H1 (cell line): ENCODE measurements at regions not wholly inside any gene's neighbourhood (a gene's known extent, or its start where the extent isn't known, plus 50 kb on each side); places are given as distances from the start of the nearest gene placed in this dataset.

Experiments used
- CTCF ChIA-PET: fragments of 300-600 bp; sonication (Branson Sonifier 250); formaldehyde crosslinking; loops from one replicate; lab custom pipeline; 2021; ENCODE audit not compliant: partially characterized antibody; lab: Charles Lee
- POLR2A ChIA-PET: fragments of 300-600 bp; sonication (Branson Sonifier 250); formaldehyde crosslinking; loops from one replicate; lab custom pipeline; 2021; ENCODE audit warnings: inconsistent platforms; ENCODE audit not compliant: partially characterized antibody; lab: Charles Lee
- DNase-seq, 2 experiments: peaks; one replicate each; pipeline versions ENCODE4 v3.0.0 to v3.0.0-alpha.2; 2010 to 2022; ENCODE audit warnings: low spot score in 2 of 2, low read depth in 1 of 2, mixed read lengths in 1 of 2
- FAIRE-seq: peaks from 2 replicates; lab custom pipeline; 2011; peaks lifted over from hg19 to GRCh38; lab: Jason Lieb, UNC
- H2AFZ ChIP-seq: 2 replicates; pipeline ENCODE4 v1.8.1; 2012; ENCODE audit warnings: low read length, inconsistent platforms
- H2AK5ac ChIP-seq: 2 replicates; pipeline ENCODE4 v1.6.1; 2013; ENCODE audit warnings: low read depth, low read length
- H2BK120ac ChIP-seq: replicated peaks from 2 replicates; pipeline ENCODE3; 2013; ENCODE audit warnings: low read depth, low read length, inconsistent platforms
- H2BK12ac ChIP-seq: 2 replicates; pipeline ENCODE4 v1.6.1; 2013; ENCODE audit warnings: low read depth, low read length
- H2BK15ac ChIP-seq: 2 replicates; pipeline ENCODE4 v1.6.1; 2013; ENCODE audit warnings: low read length
- H2BK20ac ChIP-seq: 2 replicates; pipeline ENCODE4 v1.6.1; 2013; ENCODE audit warnings: low read length
- H2BK5ac ChIP-seq: 2 replicates; pipeline ENCODE4 v1.6.1; 2013; ENCODE audit warnings: low read depth, low read length
- H3K14ac ChIP-seq: 2 replicates; pipeline ENCODE4 v1.6.1; 2013; ENCODE audit warnings: inconsistent platforms; ENCODE audit not compliant: insufficient read length
- H3K18ac ChIP-seq: 2 replicates; pipeline ENCODE4 v1.6.1; 2013; ENCODE audit warnings: low read length; ENCODE audit errors: extremely low read depth
- H3K23ac ChIP-seq: 2 replicates; pipeline ENCODE4 v1.6.1; 2013; ENCODE audit warnings: inconsistent platforms; ENCODE audit not compliant: insufficient read length
- H3K23me2 ChIP-seq: 2 replicates; pipeline ENCODE4 v1.6.1; 2013; ENCODE audit warnings: low read depth, low read length
- H3K27ac ChIP-seq: 2 replicates; pipeline ENCODE4 v1.6.1; 2011; ENCODE audit warnings: low read depth, low read length, inconsistent platforms
- H3K27me3 ChIP-seq, 4 experiments: replicated peaks in 1 of 4; 1 replicate in 1 of 4; 2 replicates in 3 of 4; pipeline versions ENCODE4 v1.6.1 to v1.8.1; 2011 to 2013; ENCODE audit warnings: low read length in 3 of 4, mild to moderate bottlenecking in 3 of 4, inconsistent platforms in 2 of 4, mixed read lengths in 2 of 4, moderate library complexity in 1 of 4; ENCODE audit not compliant: control insufficient read depth in 3 of 4, insufficient read depth in 3 of 4; ENCODE audit errors: extremely low read depth in 1 of 4
- H3K36me3 ChIP-seq, 4 experiments: 2 replicates each; pipeline versions ENCODE4 v1.6.1 to v1.8.1; 2011 to 2013; ENCODE audit warnings: mild to moderate bottlenecking in 4 of 4, low read length in 3 of 4, moderate library complexity in 2 of 4, control low read depth in 1 of 4, inconsistent platforms in 1 of 4; ENCODE audit not compliant: insufficient read depth in 4 of 4, control insufficient read depth in 2 of 4
- H3K4ac ChIP-seq: replicated peaks from 2 replicates; pipeline ENCODE3; 2013; ENCODE audit warnings: low read length, low read depth, mixed read lengths, inconsistent platforms; ENCODE audit not compliant: insufficient read length
- H3K4me1 ChIP-seq, 4 experiments: replicated peaks in 1 of 4; 1 replicate in 1 of 4; 2 replicates in 3 of 4; pipeline versions ENCODE4 v1.6.1 to v1.8.1; 2011 to 2013; ENCODE audit warnings: low read length in 3 of 4, inconsistent platforms in 2 of 4, mixed read lengths in 1 of 4; ENCODE audit not compliant: insufficient read depth in 4 of 4, control insufficient read depth in 3 of 4
- H3K4me2 ChIP-seq, 2 experiments: 2 replicates each; pipeline versions ENCODE4 v1.6.1 to v1.8.1; 2011 to 2013; ENCODE audit warnings: low read depth in 2 of 2, low read length in 2 of 2, control low read depth in 1 of 2, inconsistent platforms in 1 of 2, mild to moderate bottlenecking in 1 of 2; ENCODE audit not compliant: insufficient read depth in 1 of 2
- H3K4me3 ChIP-seq, 4 experiments: fragments of 200-600, 300-600 bp in 1 of 4; sonication (generic), shearing (Covaris generic), sonication (Bioruptor Twin) in 1 of 4; 2 replicates each; pipeline versions ENCODE4 v1.5.1 to v1.8.1; 2011 to 2016; ENCODE audit warnings: low read length in 4 of 4, low read depth in 3 of 4, control low read depth in 2 of 4, inconsistent platforms in 2 of 4, mild to moderate bottlenecking in 2 of 4, mixed read lengths in 1 of 4, moderate library complexity in 1 of 4; ENCODE audit not compliant: insufficient read depth in 2 of 4; ENCODE audit errors: extremely low read depth in 1 of 4
- H3K56ac ChIP-seq: replicated peaks from 2 replicates; pipeline ENCODE3; 2013; ENCODE audit warnings: low read depth, mild to moderate bottlenecking, mixed read lengths, low read length, inconsistent platforms; ENCODE audit not compliant: insufficient read length
- H3K79me1 ChIP-seq: 2 replicates; pipeline ENCODE4 v1.6.1; 2013; ENCODE audit warnings: low read depth, low read length, control low read depth
- H3K79me2 ChIP-seq, 2 experiments: 2 replicates each; pipeline versions ENCODE4 v1.6.1 to v1.8.1; 2012 to 2013; ENCODE audit warnings: low read length in 2 of 2, mild to moderate bottlenecking in 2 of 2, inconsistent platforms in 1 of 2; ENCODE audit not compliant: insufficient read depth in 2 of 2, control insufficient read depth in 1 of 2
- H3K9ac ChIP-seq, 4 experiments: replicated peaks in 1 of 4; 1 replicate in 1 of 4; 2 replicates in 3 of 4; pipeline versions ENCODE4 v1.6.1 to v1.8.1; 2011 to 2013; ENCODE audit warnings: low read depth in 3 of 4, low read length in 3 of 4, control low read depth in 2 of 4, mild to moderate bottlenecking in 2 of 4, moderate library complexity in 2 of 4, inconsistent platforms in 1 of 4; ENCODE audit errors: extremely low read depth in 1 of 4
- H3K9me3 ChIP-seq, 2 experiments: 2 replicates each; pipeline versions ENCODE4 v1.6.1 to v1.8.1; 2012 to 2013; ENCODE audit warnings: mild to moderate bottlenecking in 2 of 2, moderate library complexity in 2 of 2, control low read depth in 1 of 2, inconsistent platforms in 1 of 2, low read depth in 1 of 2, low read length in 1 of 2, mixed read lengths in 1 of 2; ENCODE audit not compliant: insufficient read depth in 2 of 2
- H4K20me1 ChIP-seq, 2 experiments: replicated peaks in 1 of 2; 2 replicates each; pipeline versions ENCODE3 to v1.8.1; 2011 to 2013; ENCODE audit warnings: inconsistent platforms in 2 of 2, low read length in 2 of 2, mild to moderate bottlenecking in 1 of 2; ENCODE audit not compliant: insufficient read depth in 2 of 2, control insufficient read depth in 1 of 2
- H4K5ac ChIP-seq: 2 replicates; pipeline ENCODE4 v1.6.1; 2013; ENCODE audit warnings: low read length, low read depth, mixed read lengths, inconsistent platforms; ENCODE audit not compliant: insufficient read length
- H4K8ac ChIP-seq: 2 replicates; pipeline ENCODE4 v1.8.0; 2013; ENCODE audit warnings: mild to moderate bottlenecking, moderate library complexity, low read length, inconsistent platforms; ENCODE audit not compliant: insufficient read depth; ENCODE audit errors: extremely low read depth
- H4K91ac ChIP-seq: replicated peaks from 2 replicates; pipeline ENCODE3; 2013; ENCODE audit warnings: low read length, mixed read lengths, inconsistent platforms; ENCODE audit not compliant: insufficient read length
- GABPA ChIP-seq: IDR thresholded peaks from 2 replicates; pipeline ENCODE4 v1.6.1; 2011; ENCODE audit warnings: mild to moderate bottlenecking, low read length, moderate library complexity, borderline replicate concordance; ENCODE audit not compliant: insufficient read depth
- WGBS, 2 experiments: shearing (Covaris generic) in 1 of 2; methylation state at CpG; one replicate each; pipeline versions ENCODE4 v1.1.6 to v1.1.7; 2013 to 2015; ENCODE audit warnings: low lambda C conversion rate in 2 of 2, mixed read lengths in 2 of 2, inconsistent platforms in 1 of 2, low coverage in 1 of 2, missing lambda C conversion rate in 1 of 2; ENCODE audit not compliant: insufficient replicate concordance in 2 of 2, insufficient coverage in 1 of 2, insufficient read length in 1 of 2; ENCODE audit errors: extremely low coverage in 1 of 2, missing lambda C conversion rate in 1 of 2; 5-methylcytosine and 5-hydroxymethylcytosine counted together

DNA sequence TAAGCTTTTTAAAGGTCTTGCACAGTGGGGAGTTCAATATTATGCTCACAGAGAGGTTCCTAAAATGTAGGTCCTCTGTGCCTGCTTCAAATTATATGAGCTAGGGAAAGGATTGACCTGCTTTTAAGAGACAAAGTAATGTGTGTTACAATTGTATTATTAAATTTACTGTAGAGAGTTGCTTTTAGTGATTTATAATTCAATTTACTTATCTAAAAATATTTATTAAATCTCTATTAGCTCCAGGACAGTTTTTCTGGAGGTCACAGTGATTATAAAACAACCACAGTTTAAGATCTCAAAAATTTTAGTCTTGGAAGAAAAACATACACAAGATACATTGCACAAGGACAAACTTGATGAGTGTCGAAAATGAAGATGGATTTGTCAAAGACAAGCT, 665.7 kb upstream of the ARPP21 start:
- Histone ChIP-seq H3K14ac (no peak overlapping the region), H3K23ac (no peak overlapping the region), H4K20me1 (no peaks in the 10 kb centered on the region), H3K36me3 (no peaks in the 10 kb centered on the region), H3K9me3 (no peaks in the 10 kb centered on the region), H3K4me2 (no peak overlapping the region), H4K5ac (no peak overlapping the region), H3K56ac (no peak overlapping the region), H4K8ac (no peak overlapping the region), H2BK5ac (no peak overlapping the region), H3K79me1 (no peaks in the 10 kb centered on the region), H2BK15ac (no peak overlapping the region), H3K9ac (no peak overlapping the region), H2AFZ (no peak overlapping the region), H4K91ac (no peak overlapping the region), H3K18ac (no peak overlapping the region), H3K27me3 (no peaks in the 10 kb centered on the region), H2BK120ac (no peak overlapping the region), H3K4ac (no peak overlapping the region), H3K4me3 (no peak overlapping the region), H2AK5ac (no peak overlapping the region), H2BK20ac (no peak overlapping the region), H3K79me2 (no peaks in the 10 kb centered on the region), H3K23me2 (no peaks in the 10 kb centered on the region), H3K4me1 (no peaks in the 10 kb centered on the region), H3K27ac (no peak overlapping the region), H2BK12ac (no peak overlapping the region)
- FAIRE-seq (no peak), DNase-seq (no peak)
- POLR2A ChIA-PET, result no interaction called here
- no peak for TF ChIP-seq GABPA
- WGBS, 2 experiments, result 92% methylated on average over 1 of the region's 1 CpG; no CpG with 5 or more reads in 1 of the 2 experiments
- CTCF ChIA-PET, result interaction anchor here (0.5 to 1.4 kb wide), 3 partner anchors 9 to 191 kb away, joined by 3 to 4 read pairs (median 3); no protein-coding TSS in a partner anchor
